Trophoblast cell (in vitro differentiated cells and primary cell): ENCODE measurements at regions not wholly inside any gene's neighbourhood (a gene's known extent, or its start where the extent isn't known, plus 50 kb on each side); places are given as distances from the start of the nearest gene placed in this dataset.
"Not testable (repeated sequence)": the region's sequence is repeated elsewhere in the genome, so short reads cannot be mapped to it uniquely, and the experiment has no call there.

ENCODE experiments used
- DNase-seq, 2 donors: peaks; one replicate each; pipeline ENCODE4 v3.0.0-alpha.2; 2016
- H2AFZ ChIP-seq: 2 replicates; pipeline ENCODE4 v1.6.1; 2013; ENCODE audit warnings: low read length, moderate library complexity, mild to moderate bottlenecking; ENCODE audit not compliant: insufficient read depth, poor library complexity
- H2AK5ac ChIP-seq: 2 replicates; pipeline ENCODE4 v1.6.1; 2013; ENCODE audit warnings: mild to moderate bottlenecking, low read length
- H2BK120ac ChIP-seq: 2 replicates; pipeline ENCODE4 v1.6.1; 2013; ENCODE audit warnings: low read length, mild to moderate bottlenecking, moderate library complexity; ENCODE audit not compliant: insufficient read depth, poor library complexity
- H2BK12ac ChIP-seq: 2 replicates; pipeline ENCODE4 v1.6.1; 2013; ENCODE audit warnings: mild to moderate bottlenecking, low read length, moderate library complexity
- H2BK5ac ChIP-seq: 2 replicates; pipeline ENCODE4 v1.6.1; 2013; ENCODE audit warnings: low read length, low read depth, moderate library complexity, mild to moderate bottlenecking; ENCODE audit not compliant: poor library complexity
- H3K14ac ChIP-seq: 2 replicates; pipeline ENCODE4 v1.6.1; 2013; ENCODE audit warnings: mild to moderate bottlenecking, low read length
- H3K18ac ChIP-seq: 2 replicates; pipeline ENCODE4 v1.6.1; 2013; ENCODE audit warnings: mild to moderate bottlenecking, low read length
- H3K23ac ChIP-seq: 2 replicates; pipeline ENCODE4 v1.6.1; 2013; ENCODE audit warnings: low read length
- H3K27ac ChIP-seq: 2 replicates; pipeline ENCODE4 v1.5.1; 2013; ENCODE audit warnings: low read depth, mild to moderate bottlenecking, inconsistent platforms, low read length, moderate library complexity
- H3K27me3 ChIP-seq: 2 replicates; pipeline ENCODE4 v1.6.1; 2013; ENCODE audit warnings: inconsistent platforms, mild to moderate bottlenecking, low read length, moderate library complexity; ENCODE audit not compliant: insufficient read depth
- H3K36me3 ChIP-seq, 2 experiments: 1 replicate in 1 of 2; 2 replicates in 1 of 2; pipeline ENCODE4 v1.6.1; 2013; ENCODE audit warnings: low read length in 2 of 2, mild to moderate bottlenecking in 2 of 2, moderate library complexity in 1 of 2; ENCODE audit not compliant: insufficient read depth in 2 of 2, control insufficient read depth in 1 of 2
- H3K4ac ChIP-seq: 2 replicates; pipeline ENCODE4 v1.6.1; 2013; ENCODE audit warnings: low read depth, mild to moderate bottlenecking, low read length, moderate library complexity
- H3K4me1 ChIP-seq, 2 experiments: 1 replicate in 1 of 2; 2 replicates in 1 of 2; pipeline ENCODE4 v1.6.1; 2013; ENCODE audit warnings: low read length in 2 of 2, mild to moderate bottlenecking in 2 of 2, moderate library complexity in 1 of 2; ENCODE audit not compliant: insufficient read depth in 2 of 2, control insufficient read depth in 1 of 2
- H3K4me2 ChIP-seq: 2 replicates; pipeline ENCODE4 v1.6.1; 2013; ENCODE audit warnings: inconsistent platforms, mild to moderate bottlenecking, low read length, moderate library complexity
- H3K4me3 ChIP-seq: 2 replicates; pipeline ENCODE4 v1.5.1; 2013; ENCODE audit warnings: mild to moderate bottlenecking, low read depth, low read length, inconsistent platforms
- H3K79me1 ChIP-seq: one replicate; pipeline ENCODE4 v1.6.1; 2013; ENCODE audit warnings: low read length
- H3K79me2 ChIP-seq: 2 replicates; pipeline ENCODE4 v1.6.1; 2013; ENCODE audit warnings: low read length, mild to moderate bottlenecking; ENCODE audit not compliant: control insufficient read depth, insufficient read depth, poor library complexity
- H3K9ac ChIP-seq: 2 replicates; pipeline ENCODE4 v1.6.1; 2013; ENCODE audit warnings: mild to moderate bottlenecking, low read length
- H3K9me3 ChIP-seq: 2 replicates; pipeline ENCODE4 v1.6.1; 2013; ENCODE audit warnings: low read depth, mild to moderate bottlenecking, control low read depth, inconsistent platforms, low read length; ENCODE audit not compliant: insufficient read depth
- H4K12ac ChIP-seq: 2 replicates; pipeline ENCODE4 v1.6.1; 2013; ENCODE audit warnings: low read depth, mild to moderate bottlenecking, low read length, moderate library complexity
- H4K8ac ChIP-seq: 2 replicates; pipeline ENCODE4 v1.6.1; 2013; ENCODE audit warnings: low read depth, mild to moderate bottlenecking, low read length, moderate library complexity
- H4K91ac ChIP-seq: one replicate; pipeline ENCODE4 v1.6.1; 2013; ENCODE audit warnings: low read depth, mild to moderate bottlenecking, low read length, moderate library complexity
- WGBS: extraction: QIAGEN DNeasy Blood & Tissue Kit; methylation state at CpG from one replicate; pipeline ENCODE4 v1.1.7; 2013; ENCODE audit warnings: missing lambda C conversion rate; ENCODE audit not compliant: insufficient read length, insufficient coverage; ENCODE audit errors: extremely low coverage; 5-methylcytosine and 5-hydroxymethylcytosine counted together

- H3K9me3 ChIP-seq, H3K27ac ChIP-seq, H3K4me2 ChIP-seq, H2AK5ac ChIP-seq, H3K4me3 ChIP-seq, H3K27me3 ChIP-seq, H4K8ac ChIP-seq, H2AFZ ChIP-seq, H3K9ac ChIP-seq, H3K4me1 ChIP-seq, H2BK5ac ChIP-seq, H4K12ac ChIP-seq, H3K23ac ChIP-seq, H2BK120ac ChIP-seq, H3K18ac ChIP-seq, H3K79me1 ChIP-seq, H3K4ac ChIP-seq, H3K79me2 ChIP-seq, DNase-seq, H3K14ac ChIP-seq, H4K91ac ChIP-seq, H2BK12ac ChIP-seq, H3K36me3 ChIP-seq: not testable (repeated sequence)
- WGBS, result no CpG with 5 or more reads among the region's 22 CpGs
Observed at GRCh38 chr4:34335556-34335955, 1908.8 kb downstream of the ARAP2 start.

DNA sequence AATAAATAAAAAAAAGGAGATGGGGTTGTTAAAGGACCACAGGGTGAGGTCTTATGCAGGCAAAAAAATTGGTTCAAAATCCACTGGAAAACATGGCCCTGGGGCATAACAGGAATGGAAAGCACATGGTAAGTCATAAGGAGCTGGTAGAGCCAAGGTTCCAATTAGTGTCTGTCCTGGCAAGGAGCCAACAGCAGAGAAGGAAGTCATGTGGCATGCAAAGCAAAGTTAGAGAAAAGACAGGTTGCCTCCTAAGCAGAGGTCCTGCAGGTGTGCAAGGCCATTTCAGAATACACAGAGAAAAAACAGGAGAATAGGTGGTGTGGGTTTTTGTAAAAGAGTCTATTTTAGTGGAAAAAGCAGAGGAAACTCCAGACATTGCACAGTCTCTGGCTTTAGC, 1881.7 kb downstream of the ARAP2 start:
- Histone ChIP-seq H4K91ac (no peak overlapping the region), H3K4ac (no peak overlapping the region), H4K8ac (no peak overlapping the region), H3K18ac (no peak overlapping the region), H2AK5ac (no peak overlapping the region), H3K4me3 (no peak overlapping the region), H3K79me1 (no peaks in the 10 kb centered on the region), H3K4me1 (no peaks in the 10 kb centered on the region), H3K27ac (no peak overlapping the region), H2BK120ac (no peak overlapping the region), H4K12ac (no peak overlapping the region), H3K9me3 (peaks cover 1% of the 10 kb centered on the region), H3K27me3 (no peaks in the 10 kb centered on the region), H2BK5ac (no peak overlapping the region), H3K23ac (no peak overlapping the region), H2BK12ac (no peak overlapping the region), H3K4me2 (no peak overlapping the region), H3K79me2 (no peaks in the 10 kb centered on the region), H3K36me3 (no peaks in the 10 kb centered on the region), H3K14ac (no peak overlapping the region), H2AFZ (no peak overlapping the region), H3K9ac (no peak overlapping the region)
- DNase-seq, result no peak

GRCh38 chr4:34363842-34364241, 1880.5 kb downstream of the ARAP2 start:
- Histone ChIP-seq H3K4me2 (no peak overlapping the region), H3K27ac (no peak overlapping the region), H2BK120ac (no peak overlapping the region), H2AFZ (no peak overlapping the region), H4K12ac (no peak overlapping the region), H3K79me2 (no peaks in the 10 kb centered on the region), H3K4me3 (no peak overlapping the region), H3K4me1 (no peaks in the 10 kb centered on the region), H2AK5ac (no peak overlapping the region), H4K91ac (no peak overlapping the region), H3K23ac (no peak overlapping the region), H3K27me3 (no peaks in the 10 kb centered on the region), H3K14ac (no peak overlapping the region), H2BK12ac (no peak overlapping the region), H3K9ac (no peak overlapping the region), H3K36me3 (no peaks in the 10 kb centered on the region), H4K8ac (no peak overlapping the region), H3K4ac (no peak overlapping the region), H2BK5ac (no peak overlapping the region), H3K9me3 (peaks cover 1% of the 10 kb centered on the region), H3K79me1 (no peaks in the 10 kb centered on the region), H3K18ac (no peak overlapping the region)
- DNase-seq, result no peak
- no CpG with 5 or more reads among the region's 2 CpGs for WGBS

DNA sequence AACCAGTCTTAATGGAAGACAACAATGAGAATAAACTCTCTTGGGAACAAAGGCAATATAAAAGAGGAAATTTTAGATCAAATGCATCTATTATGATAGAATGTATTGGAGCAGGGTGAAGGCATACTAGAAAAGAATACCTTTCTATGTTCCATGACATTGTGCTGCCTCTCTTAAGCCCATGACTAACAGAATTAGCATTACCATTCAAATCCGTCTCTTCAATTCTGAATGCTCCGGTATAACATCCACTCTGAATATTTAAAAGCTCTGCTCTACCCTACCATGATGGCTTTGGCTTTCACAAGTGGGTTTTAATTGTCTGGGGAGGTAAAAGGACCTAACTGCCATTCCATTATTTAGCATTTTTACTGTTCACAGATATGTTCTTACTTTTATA, 1878.4 kb downstream of the ARAP2 start:
- Histone ChIP-seq H2BK120ac (no peak overlapping the region), H3K4ac (no peak overlapping the region), H4K8ac (no peak overlapping the region), H3K4me1 (no peaks in the 10 kb centered on the region), H3K27ac (no peak overlapping the region), H4K91ac (no peak overlapping the region), H3K36me3 (no peaks in the 10 kb centered on the region), H2AFZ (no peak overlapping the region), H3K14ac (no peak overlapping the region), H3K23ac (no peak overlapping the region), H2BK5ac (no peak overlapping the region), H2AK5ac (no peak overlapping the region), H2BK12ac (no peak overlapping the region), H3K18ac (no peak overlapping the region), H3K9me3 (peaks cover 1% of the 10 kb centered on the region), H3K27me3 (no peaks in the 10 kb centered on the region), H3K79me1 (no peaks in the 10 kb centered on the region), H3K4me2 (no peak overlapping the region), H3K9ac (no peak overlapping the region), H3K79me2 (no peaks in the 10 kb centered on the region), H4K12ac (no peak overlapping the region), H3K4me3 (no peak overlapping the region)
- no CpG with 5 or more reads among the region's 2 CpGs for WGBS
- no peak for DNase-seq

DNA sequence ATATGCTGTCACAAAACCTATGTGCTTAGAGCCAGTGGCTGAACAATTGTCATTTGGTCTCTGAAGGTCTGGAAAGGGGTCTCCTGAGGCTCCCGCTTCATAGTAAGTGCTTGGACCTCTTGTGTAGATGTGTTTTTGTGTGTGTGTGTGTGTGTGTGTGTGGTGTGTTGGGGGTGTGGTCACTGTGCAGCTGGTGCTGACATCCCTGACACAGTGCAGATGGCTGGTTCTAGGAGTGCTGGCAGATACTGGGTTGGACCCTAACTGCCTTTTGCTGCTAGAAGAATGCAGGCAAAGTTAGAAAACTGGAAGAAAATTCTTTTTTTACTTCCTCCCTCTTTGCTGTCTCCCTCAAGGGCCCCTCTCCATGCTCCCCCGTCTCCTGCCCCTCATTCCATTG, 1872.6 kb downstream of the ARAP2 start:
- Histone ChIP-seq H3K4ac (no peak overlapping the region), H3K18ac (no peak overlapping the region), H3K9ac (no peak overlapping the region), H2BK5ac (no peak overlapping the region), H4K8ac (no peak overlapping the region), H3K14ac (no peak overlapping the region), H3K36me3 (no peaks in the 10 kb centered on the region), H3K79me1 (no peaks in the 10 kb centered on the region), H2BK120ac (no peak overlapping the region), H3K9me3 (no peaks in the 10 kb centered on the region), H3K79me2 (no peaks in the 10 kb centered on the region), H3K4me1 (no peaks in the 10 kb centered on the region), H2BK12ac (no peak overlapping the region), H2AFZ (no peak overlapping the region), H4K12ac (no peak overlapping the region), H2AK5ac (no peak overlapping the region), H3K27ac (no peak overlapping the region), H3K23ac (no peak overlapping the region), H4K91ac (no peak overlapping the region), H3K4me2 (no peak overlapping the region), H3K4me3 (no peak overlapping the region), H3K27me3 (no peaks in the 10 kb centered on the region)
- WGBS, result no CpG with 5 or more reads among the region's 2 CpGs
- DNase-seq, result no peak
